GM21737 (cell line): ENCODE measurements at regions not wholly inside any gene's neighbourhood (a gene's known extent, or its start where the extent isn't known, plus 50 kb on each side); places are given as distances from the start of the nearest gene placed in this dataset.
"Not testable (repeated sequence)": the region's sequence is repeated elsewhere in the genome, so short reads cannot be mapped to it uniquely, and the experiment has no call there.

ENCODE experiments used
- ATAC-seq: cut with Tn5 transposase; IDR thresholded peaks from one replicate; pipeline ENCODE4 v1.9.1; 2021; ENCODE audit warnings: mild to moderate bottlenecking, moderate library complexity; ENCODE audit not compliant: unreplicated experiment

GRCh38 chr12:124675881-124676713 lies 108.7 kb upstream of the NCOR2 start:
- no peak for ATAC-seq

- no peak for ATAC-seq
Measured at GRCh38 chr12:124674937-124675336, 107.5 kb upstream of the NCOR2 start.

GRCh38 chr12:124673801-124674617 lies 106.6 kb upstream of the NCOR2 start:
- ATAC-seq: no peak

GRCh38 chr12:124669271-124669721 lies 101.9 kb upstream of the NCOR2 start:
- not testable (repeated sequence) for ATAC-seq

- ATAC-seq: no peak
Measured at GRCh38 chr12:124668602-124669001, 101.2 kb upstream of the NCOR2 start.

- ATAC-seq: no peak
Measured at GRCh38 chr12:124667506-124668326, 100.3 kb upstream of the NCOR2 start.

GRCh38 chr12:124666722-124667259 lies 99.4 kb upstream of the NCOR2 start:
- no peak for ATAC-seq

- no peak for ATAC-seq
Measured at GRCh38 chr12:124665511-124665910, 98.1 kb upstream of the NCOR2 start.

GRCh38 chr12:124664395-124665111 lies 97.1 kb upstream of the NCOR2 start:
- no peak for ATAC-seq

GRCh38 chr12:124663771-124664366 lies 96.5 kb upstream of the NCOR2 start:
- no peak for ATAC-seq

GRCh38 chr12:124663206-124663605 lies 95.8 kb upstream of the NCOR2 start:
- ATAC-seq: no peak

GRCh38 chr12:124661341-124661740 lies 93.9 kb upstream of the NCOR2 start:
- ATAC-seq: no peak

- no peak for ATAC-seq
Measured at GRCh38 chr12:124660851-124661250, 93.4 kb upstream of the NCOR2 start.

GRCh38 chr12:124658806-124659402 lies 91.5 kb upstream of the NCOR2 start:
- ATAC-seq: no peak

- no peak for ATAC-seq
Measured at GRCh38 chr12:124658302-124658701, 90.9 kb upstream of the NCOR2 start.

- no peak for ATAC-seq
Measured at GRCh38 chr12:124656947-124657434, 89.6 kb upstream of the NCOR2 start.

GRCh38 chr12:124655698-124656516 lies 88.5 kb upstream of the NCOR2 start:
- ATAC-seq: no peak

- no peak for ATAC-seq
Measured at GRCh38 chr12:124655048-124655697, 87.8 kb upstream of the NCOR2 start.
